UCSD-AML1 (cell line): ENCODE measurements at regions not wholly inside any gene's neighbourhood (a gene's known extent, or its start where the extent isn't known, plus 50 kb on each side); places are given as distances from the start of the nearest gene placed in this dataset.
"Not testable (repeated sequence)": the region's sequence is repeated elsewhere in the genome, so short reads cannot be mapped to it uniquely, and the experiment has no call there.

Experiments
- DNase-seq: peaks from one replicate; lab custom pipeline; 2025; ENCODE audit not compliant: unreplicated experiment; lab: John Stamatoyannopoulos, UW

GRCh38 chr3:102896851-102897621 lies 462.2 kb downstream of the ZPLD1 start:
- DNase-seq = no peak

- DNase-seq = no peak
These were observed 469.8 kb downstream of the ZPLD1 start for GRCh38 chr3:102904629-102905028.

- DNase-seq = no peak
These were observed 471.0 kb downstream of the ZPLD1 start for GRCh38 chr3:102905811-102906210.

- DNase-seq = no peak
These were observed 472.0 kb downstream of the ZPLD1 start for GRCh38 chr3:102906818-102907217.

GRCh38 chr3:102909904-102910303 lies 475.1 kb downstream of the ZPLD1 start:
- DNase-seq = no peak

- no peak for DNase-seq
These were observed 481.7 kb downstream of the ZPLD1 start for GRCh38 chr3:102916532-102916931.

- DNase-seq = no peak
These were observed 491.8 kb downstream of the ZPLD1 start for GRCh38 chr3:102926618-102927017.

GRCh38 chr3:102933377-102933776 lies 498.6 kb downstream of the ZPLD1 start:
- DNase-seq = no peak

GRCh38 chr3:102936511-102937045 lies 501.8 kb downstream of the ZPLD1 start:
- DNase-seq = no peak

- no peak for DNase-seq
These were observed 507.0 kb downstream of the ZPLD1 start for GRCh38 chr3:102941786-102942185.

- DNase-seq = not testable (repeated sequence)
These were observed 511.6 kb downstream of the ZPLD1 start for GRCh38 chr3:102946445-102946844.

GRCh38 chr3:102972350-102972749 lies 537.5 kb downstream of the ZPLD1 start:
- DNase-seq = no peak

- no peak for DNase-seq
These were observed 539.5 kb downstream of the ZPLD1 start for GRCh38 chr3:102974333-102974732.

GRCh38 chr3:102979191-102979590 lies 544.4 kb downstream of the ZPLD1 start:
- DNase-seq = no peak

- no peak for DNase-seq
These were observed 545.0 kb downstream of the ZPLD1 start for GRCh38 chr3:102979682-102980354.

GRCh38 chr3:102980355-102980696 lies 545.5 kb downstream of the ZPLD1 start:
- DNase-seq = no peak

- no peak for DNase-seq
These were observed 567.8 kb downstream of the ZPLD1 start for GRCh38 chr3:103002425-103003176.

- DNase-seq = no peak
These were observed 571.8 kb downstream of the ZPLD1 start for GRCh38 chr3:103006526-103007183.

GRCh38 chr3:103009609-103010008 lies 574.8 kb downstream of the ZPLD1 start:
- no peak for DNase-seq

- no peak for DNase-seq
These were observed 591.1 kb downstream of the ZPLD1 start for GRCh38 chr3:103025880-103026279.

GRCh38 chr3:103033841-103034240 lies 599.0 kb downstream of the ZPLD1 start:
- DNase-seq = no peak
